ENCODE measurements at regions not wholly inside any gene's neighbourhood (a gene's known extent, or its start where the extent isn't known, plus 50 kb on each side); places are given as distances from the start of the nearest gene placed in this dataset.

DNA sequence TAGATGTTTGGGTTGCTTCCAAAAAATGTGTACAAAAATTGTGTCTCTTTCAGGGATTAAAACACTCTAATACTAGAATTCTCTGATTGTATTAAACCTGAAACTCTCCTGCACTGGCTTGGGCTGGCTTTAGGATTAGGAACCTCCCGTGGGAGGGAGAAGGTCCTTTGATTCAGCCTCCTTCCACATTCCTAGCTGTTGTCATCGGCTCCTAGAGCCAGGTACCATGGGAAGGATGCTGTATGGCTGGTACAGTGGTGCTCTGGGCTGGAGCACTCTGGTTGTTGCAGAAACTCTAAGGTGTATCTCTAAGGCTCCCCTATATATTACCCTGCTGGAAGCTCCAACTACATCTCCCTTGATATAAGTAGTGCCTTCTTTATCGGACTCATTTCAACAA, 245.2 kb upstream of the FOXK1 start:
- peaks cover 19% of the 10 kb centered on the region for H3K27me3 Mint-ChIP-seq (ENCODE audit: low read depth)
- peaks cover 2% of the 10 kb centered on the region for H3K9me3 Mint-ChIP-seq (ENCODE audit: low read depth)
- no peaks in the 10 kb centered on the region for H3K36me3 Mint-ChIP-seq (ENCODE audit: low read depth)
- no peak for TF ChIP-seq CTCF (IDR thresholded peaks at IDR 0.05)
- no peak overlapping the region for H3K4me3 Mint-ChIP-seq (ENCODE audit: unreplicated experiment)
- peaks cover 8% of the 10 kb centered on the region for H3K4me1 Mint-ChIP-seq (ENCODE audit: low read depth)
- H3K27ac Mint-ChIP-seq (ENCODE audit: unreplicated experiment) = no peak overlapping the region
- no peak for DNase-seq (ENCODE audit: low spot score)

- H3K4me3 Mint-ChIP-seq (ENCODE audit: unreplicated experiment) = no peak overlapping the region
- no peaks in the 10 kb centered on the region for H3K9me3 Mint-ChIP-seq (ENCODE audit: low read depth)
Observed at GRCh38 chr7:4437916-4438315, 244.2 kb upstream of the FOXK1 start.

GRCh38 chr7:4438723-4439245, 243.3 kb upstream of the FOXK1 start:
- Mint-ChIP-seq H3K9me3 (ENCODE audit: low read depth) (no peaks in the 10 kb centered on the region), H3K4me3 (ENCODE audit: unreplicated experiment) (no peak overlapping the region), H3K27ac (ENCODE audit: unreplicated experiment) (no peak overlapping the region), H3K4me1 (ENCODE audit: low read depth) (peaks cover 8% of the 10 kb centered on the region), H3K36me3 (ENCODE audit: low read depth) (no peaks in the 10 kb centered on the region), H3K27me3 (ENCODE audit: low read depth) (peaks cover 19% of the 10 kb centered on the region)
- no peak for DNase-seq (ENCODE audit: low spot score)
- no peak for TF ChIP-seq CTCF (IDR thresholded peaks at IDR 0.05)

More at GRCh38 chr7:4437916-4438315, 244.2 kb upstream of the FOXK1 start:
- no peak for DNase-seq (ENCODE audit: low spot score)
- peaks cover 19% of the 10 kb centered on the region for H3K27me3 Mint-ChIP-seq (ENCODE audit: low read depth)
- H3K4me1 Mint-ChIP-seq (ENCODE audit: low read depth) = peaks cover 8% of the 10 kb centered on the region
- no peaks in the 10 kb centered on the region for H3K36me3 Mint-ChIP-seq (ENCODE audit: low read depth)
- H3K27ac Mint-ChIP-seq (ENCODE audit: unreplicated experiment) = no peak overlapping the region
- no peak for TF ChIP-seq CTCF (IDR thresholded peaks at IDR 0.05)

- Mint-ChIP-seq H3K9me3 (ENCODE audit: low read depth) (no peaks in the 10 kb centered on the region), H3K27me3 (ENCODE audit: low read depth) (peaks cover 16% of the 10 kb centered on the region), H3K27ac (ENCODE audit: unreplicated experiment) (no peak overlapping the region), H3K4me1 (ENCODE audit: low read depth) (peaks cover 8% of the 10 kb centered on the region), H3K36me3 (ENCODE audit: low read depth) (no peaks in the 10 kb centered on the region), H3K4me3 (ENCODE audit: unreplicated experiment) (no peak overlapping the region)
- TF ChIP-seq CTCF (IDR thresholded peaks at IDR 0.05) = no peak
- no peak for DNase-seq (ENCODE audit: low spot score)
Observed at GRCh38 chr7:4439444-4439843, 242.7 kb upstream of the FOXK1 start.

DNA sequence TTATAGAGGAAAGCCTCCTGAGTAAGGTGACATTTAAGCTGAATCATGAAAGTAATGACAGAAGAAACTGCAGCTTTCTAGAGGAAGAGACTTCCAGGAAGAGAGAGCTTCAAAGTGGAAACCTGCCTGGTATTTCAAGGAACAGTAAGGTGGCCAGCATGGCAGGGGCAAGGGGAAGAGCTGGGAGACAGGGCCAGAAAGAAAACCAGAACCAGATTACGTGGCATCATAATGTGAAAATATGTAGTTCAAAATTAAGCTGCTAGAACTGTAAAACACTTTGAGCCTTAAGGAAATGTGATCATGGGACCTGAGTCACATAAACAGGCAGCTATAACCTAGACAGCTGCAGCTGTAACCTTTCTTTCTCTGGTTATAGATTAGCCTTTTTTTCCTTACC, 238.0 kb upstream of the FOXK1 start:
- no peak overlapping the region for H3K4me3 Mint-ChIP-seq (ENCODE audit: unreplicated experiment)
- TF ChIP-seq CTCF (IDR thresholded peaks at IDR 0.05) = no peak
- no peak for DNase-seq (ENCODE audit: low spot score)
- H3K27me3 Mint-ChIP-seq (ENCODE audit: low read depth) = no peaks in the 10 kb centered on the region
- H3K9me3 Mint-ChIP-seq (ENCODE audit: low read depth) = no peaks in the 10 kb centered on the region
- no peak overlapping the region for H3K27ac Mint-ChIP-seq (ENCODE audit: unreplicated experiment)
- no peaks in the 10 kb centered on the region for H3K36me3 Mint-ChIP-seq (ENCODE audit: low read depth)
- H3K4me1 Mint-ChIP-seq (ENCODE audit: low read depth) = no peaks in the 10 kb centered on the region
